K562 (cell line): ENCODE measurements at regions not wholly inside any gene's neighbourhood (a gene's known extent, or its start where the extent isn't known, plus 50 kb on each side); places are given as distances from the start of the nearest gene placed in this dataset.

Experiments used
- ATAC-seq: fragments of 200-7000 bp; cut with Tn5 transposase; 3 replicates; pipeline ENCODE4 v1.9.1; 2020; ENCODE audit warnings: moderate library complexity
- BruUV-seq: library from RNA; stranded (reverse); fragments of 400-500 nt; replicated peaks from 2 replicates; lab custom pipeline; 2021; lab: Mats Ljungman, UMichigan
- CTCF ChIA-PET: fragments of 300-600 bp; formaldehyde crosslinking; extraction: SDS; loops from one replicate; lab custom pipeline; 2021; ENCODE audit warnings: low intra/inter-chr PET ratio; lab: Yijun Ruan, JAX
- POLR2A ChIA-PET: fragments of 300-600, 350-650 bp; sonication (Branson Sonifier 250); formaldehyde crosslinking; extraction: SDS; loops from one replicate; lab custom pipeline; 2021; ENCODE audit warnings: antibody characterized with exemption, inconsistent platforms; lab: Yijun Ruan, JAX
- DNase-seq, 4 experiments: peaks; one replicate each; pipeline versions ENCODE4 v3.0.0 to v3.0.0-alpha.2; 2011 to 2018; ENCODE audit warnings: low spot score in 3 of 4, mixed read lengths in 3 of 4; ENCODE audit errors: extremely low read depth in 1 of 4
- FAIRE-seq: peaks from 2 replicates; lab custom pipeline; 2011; peaks lifted over from hg19 to GRCh38; lab: Jason Lieb, UNC
- H2AFZ ChIP-seq: 2 replicates; pipeline ENCODE4 v1.6.0; 2011; ENCODE audit warnings: low read depth, low read length, control low read depth, inconsistent platforms
- H3K27ac ChIP-seq: fragments of 200-600 bp; 3 replicates; pipeline ENCODE4 v1.8.0; 2011; ENCODE audit warnings: low read depth, mild to moderate bottlenecking, control low read depth, inconsistent platforms, low read length, moderate library complexity, mixed read lengths; ENCODE audit errors: extremely low read depth
- H3K27me3 ChIP-seq, 2 experiments: fragments of 300-600 bp in 1 of 2; 2 replicates in 1 of 2; 3 replicates in 1 of 2; pipeline versions ENCODE4 v1.6.0 to v1.8.0; 2011; ENCODE audit warnings: inconsistent platforms in 2 of 2, low read length in 2 of 2, mild to moderate bottlenecking in 1 of 2, mixed read lengths in 1 of 2, moderate library complexity in 1 of 2; ENCODE audit not compliant: control insufficient read depth in 2 of 2, insufficient read depth in 2 of 2
- H3K36me3 ChIP-seq: fragments of 300-600 bp; 3 replicates; pipeline ENCODE4 v1.8.0; 2011; ENCODE audit warnings: mild to moderate bottlenecking, low read length, inconsistent platforms; ENCODE audit not compliant: control insufficient read depth, insufficient read depth
- H3K4me1 ChIP-seq, 2 experiments: fragments of 200-600 bp in 1 of 2; replicated peaks in 1 of 2; 2 replicates in 1 of 2; 3 replicates in 1 of 2; pipeline versions ENCODE4 v1.5.1 to v1.8.0; 2011; ENCODE audit warnings: inconsistent platforms in 2 of 2, low read length in 2 of 2, mild to moderate bottlenecking in 1 of 2, mixed read lengths in 1 of 2, moderate library complexity in 1 of 2; ENCODE audit not compliant: control insufficient read depth in 2 of 2, insufficient read depth in 2 of 2
- H3K4me2 ChIP-seq: 2 replicates; pipeline ENCODE4 v1.6.1; 2011; ENCODE audit warnings: low read length, control low read depth, inconsistent platforms, mixed read lengths; ENCODE audit not compliant: insufficient read depth
- H3K4me3 ChIP-seq: fragments of 200-600 bp; sonication (generic), shearing (Covaris generic); 2 replicates; pipeline ENCODE4 v1.5.1; 2016; ENCODE audit warnings: control low read depth, inconsistent platforms
- H3K79me2 ChIP-seq: fragments of 200-600 bp; 3 replicates; pipeline ENCODE4 v1.8.0; 2011; ENCODE audit warnings: low read length, inconsistent platforms; ENCODE audit not compliant: control insufficient read depth, insufficient read depth
- H3K9ac ChIP-seq, 2 experiments: 2 replicates each; pipeline versions ENCODE4 v1.6.0 to v1.6.1; 2011; ENCODE audit warnings: low read depth in 2 of 2, low read length in 2 of 2, control low read depth in 1 of 2, inconsistent platforms in 1 of 2, mild to moderate bottlenecking in 1 of 2, mixed read lengths in 1 of 2; ENCODE audit not compliant: insufficient read depth in 1 of 2
- H3K9me1 ChIP-seq: one replicate; pipeline ENCODE4 v1.6.0; 2011; ENCODE audit warnings: inconsistent platforms, mild to moderate bottlenecking, low read length, moderate library complexity; ENCODE audit not compliant: control insufficient read depth, insufficient read depth
- H3K9me3 ChIP-seq: replicated peaks from 2 replicates; pipeline ENCODE4 v1.5.1; 2011; ENCODE audit warnings: low read depth, low read length, inconsistent platforms; ENCODE audit not compliant: control insufficient read depth, insufficient read depth
- H4K20me1 ChIP-seq: replicated peaks from 2 replicates; pipeline ENCODE4 v1.6.1; 2011; ENCODE audit warnings: low read length, inconsistent platforms, mixed read lengths; ENCODE audit not compliant: control insufficient read depth, insufficient read depth
- MEF2D ChIP-seq: conservative IDR thresholded peaks from 2 replicates; pipeline ENCODE4 v1.6.1; 2016; ENCODE audit warnings: low read depth, missing genetic modification characterization, missing compliant biosample characterization
- whole genome bisulfite sequencing: fragments of 100-300 bp; shearing (Covaris generic); methylation state at CpG from one replicate; pipeline ENCODE4 v1.1.6; 2016; ENCODE audit warnings: low coverage, mixed read lengths; ENCODE audit not compliant: insufficient coverage; ENCODE audit errors: missing lambda C conversion rate; 5-methylcytosine and 5-hydroxymethylcytosine counted together
- in situ Hi-C: fragments of 300-500 bp; cut with MboI; formaldehyde crosslinking; loops from 4 replicates; pipeline ENCODE4 v1.15.0; 2018; ENCODE audit warnings: inconsistent platforms, mixed read lengths
- intact Hi-C: fragments of 100-400 bp; cut with micrococcal nuclease; formaldehyde crosslinking; loops from 2 replicates; pipeline ENCODE4 v1.14.2; 2022
- TF ChIP-seq, protein P1 (sequence below), 2 experiments: IDR thresholded peaks in 1 of 2; conservative IDR thresholded peaks in 1 of 2; 2 replicates each; pipeline ENCODE4 v1.6.1; 2016; ENCODE audit warnings: low read depth in 2 of 2, mild to moderate bottlenecking in 1 of 2, missing compliant biosample characterization in 1 of 2, missing genetic modification characterization in 1 of 2, moderate library complexity in 1 of 2

DNA sequence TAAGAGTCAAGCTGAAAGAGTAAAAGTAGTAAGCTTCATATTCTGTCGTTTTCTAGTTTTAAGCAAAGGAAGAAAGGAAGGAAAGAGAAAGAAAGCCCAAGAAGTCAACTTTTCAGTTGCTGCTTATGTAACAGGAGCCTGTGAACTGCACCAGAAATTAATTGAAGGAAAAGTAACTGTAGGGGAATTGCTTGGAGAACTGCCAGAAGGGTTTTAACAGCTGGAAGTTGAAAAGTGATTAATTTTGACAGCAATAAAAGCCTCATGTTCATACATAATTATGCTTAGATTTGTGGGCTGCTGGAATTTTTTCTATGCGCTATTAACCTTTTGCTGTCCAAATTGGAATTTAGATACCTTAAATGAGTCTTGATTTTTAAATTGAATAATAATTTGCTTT, 255.7 kb downstream of the ENC1 start:
- POLR2A ChIA-PET, result no interaction called here
- in situ Hi-C loops, result no loop called here
- H2AFZ ChIP-seq, result no peak overlapping the region
- intact Hi-C loops, result no loop called here
- no peak for TF ChIP-seq MEF2D (tag)
- TF ChIP-seq, protein P1, sequence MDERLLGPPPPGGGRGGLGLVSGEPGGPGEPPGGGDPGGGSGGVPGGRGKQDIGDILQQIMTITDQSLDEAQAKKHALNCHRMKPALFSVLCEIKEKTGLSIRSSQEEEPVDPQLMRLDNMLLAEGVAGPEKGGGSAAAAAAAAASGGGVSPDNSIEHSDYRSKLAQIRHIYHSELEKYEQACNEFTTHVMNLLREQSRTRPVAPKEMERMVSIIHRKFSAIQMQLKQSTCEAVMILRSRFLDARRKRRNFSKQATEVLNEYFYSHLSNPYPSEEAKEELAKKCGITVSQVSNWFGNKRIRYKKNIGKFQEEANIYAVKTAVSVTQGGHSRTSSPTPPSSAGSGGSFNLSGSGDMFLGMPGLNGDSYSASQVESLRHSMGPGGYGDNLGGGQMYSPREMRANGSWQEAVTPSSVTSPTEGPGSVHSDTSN (CRISPR knock-in tag; IDR thresholded peaks at IDR 0.05; ENCODE audit: low read depth), result no peak
- TF ChIP-seq, protein P1 (tag; conservative IDR thresholded peaks at IDR 0.05; ENCODE audit: low read depth), result peak; percentile 32; the same call in 1 of the 2 replicates
- TF ChIP-seq, all 486 proteins: peak for 1
- Histone ChIP-seq H3K27ac (no peak overlapping the region), H3K4me1 (no peaks in the 10 kb centered on the region), H3K4me3 (no peak overlapping the region), H3K9me1 (no peaks in the 10 kb centered on the region), H3K27me3 (peaks cover 0 to 12% of the 10 kb centered on the region in 2 experiments; a peak in 2 of 5 replicates), H3K36me3 (no peaks in the 10 kb centered on the region), H3K9ac (no peak overlapping the region), H3K4me2 (no peak overlapping the region), H3K79me2 (no peaks in the 10 kb centered on the region), H3K9me3 (no peaks in the 10 kb centered on the region), H4K20me1 (no peaks in the 10 kb centered on the region)
- FAIRE-seq (no peak), DNase-seq (no peak), ATAC-seq (no peak)
- 10% methylated on average over 2 of the region's 2 CpGs for WGBS
- CTCF ChIA-PET, result no interaction called here
- no TSS peak for BruUV-seq
